GM21825 (cell line): ENCODE measurements at regions not wholly inside any gene's neighbourhood (a gene's known extent, or its start where the extent isn't known, plus 50 kb on each side); places are given as distances from the start of the nearest gene placed in this dataset.

Experiments
- ATAC-seq: cut with Tn5 transposase; IDR thresholded peaks from one replicate; pipeline ENCODE4 v1.9.1; 2021; ENCODE audit warnings: mild to moderate bottlenecking, moderate library complexity; ENCODE audit not compliant: unreplicated experiment

GRCh38 chrX:4358577-4358976 is 645.1 kb upstream of the PRKX start:
- ATAC-seq, result no peak

DNA sequence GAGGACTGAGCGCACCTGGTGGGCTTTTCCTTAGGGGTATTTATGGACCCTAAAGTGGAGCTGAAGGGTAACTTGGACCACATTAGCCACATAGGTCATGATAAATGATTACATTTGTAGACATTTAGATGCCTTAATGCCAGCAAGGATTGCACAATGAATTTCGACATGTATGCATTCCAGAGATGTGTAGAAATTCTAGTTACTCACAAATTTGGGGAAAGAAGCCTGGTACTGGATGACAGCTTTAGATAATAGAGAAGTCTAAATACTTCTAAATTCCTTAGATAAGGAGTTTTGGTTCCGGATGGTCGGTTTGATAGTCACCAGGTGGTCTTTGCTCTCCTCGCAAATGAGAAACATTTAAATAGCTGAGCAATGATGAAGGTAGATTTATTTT is 609.5 kb upstream of the PRKX start:
- ATAC-seq, result no peak

GRCh38 chrX:4320436-4320947 is 607.0 kb upstream of the PRKX start:
- ATAC-seq, result no peak

GRCh38 chrX:4315891-4316290 is 602.4 kb upstream of the PRKX start:
- ATAC-seq, result no peak

GRCh38 chrX:4314586-4314985 is 601.1 kb upstream of the PRKX start:
- ATAC-seq, result no peak

DNA sequence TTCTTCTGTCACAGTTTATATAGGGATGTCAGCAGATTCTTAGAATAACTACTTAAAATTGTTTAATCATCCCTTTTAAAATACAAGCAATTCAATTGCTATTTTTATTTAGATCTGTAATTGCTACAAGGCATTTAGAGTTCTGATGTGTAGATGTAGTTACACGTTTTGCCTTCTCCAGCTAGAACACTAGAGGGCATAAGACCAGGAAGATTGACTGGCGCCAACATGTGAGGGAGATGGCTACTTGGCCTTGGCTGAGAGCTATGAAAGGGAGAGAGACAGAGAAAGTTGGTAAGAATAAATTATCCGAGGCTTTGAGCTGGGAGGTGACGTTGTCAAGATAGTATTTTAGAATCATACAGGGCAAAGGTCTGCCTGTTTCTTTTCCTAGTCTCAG is 563.7 kb upstream of the PRKX start:
- no peak for ATAC-seq

DNA sequence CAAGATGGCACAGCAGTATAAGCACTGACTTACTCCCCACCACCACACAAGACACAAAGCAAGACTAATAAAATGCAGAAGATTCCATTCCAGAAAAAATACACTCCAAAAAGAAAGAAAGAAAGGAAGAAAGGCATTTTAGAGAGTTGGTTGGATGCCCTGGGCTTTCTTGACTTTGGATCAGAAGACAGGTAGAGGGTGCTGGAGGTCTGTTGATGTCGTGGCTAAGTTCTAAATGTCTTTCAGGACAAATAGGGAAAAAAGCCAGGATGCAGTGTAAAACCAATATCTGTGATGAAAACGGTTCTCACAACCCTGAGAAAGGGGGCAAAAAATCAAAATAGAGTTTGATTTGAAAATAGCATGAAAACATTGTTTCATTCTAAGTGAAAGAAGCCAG is 555.2 kb upstream of the PRKX start:
- ATAC-seq, result no peak

- ATAC-seq, result no peak
Measured at GRCh38 chrX:4265036-4265435, 551.6 kb upstream of the PRKX start.

DNA sequence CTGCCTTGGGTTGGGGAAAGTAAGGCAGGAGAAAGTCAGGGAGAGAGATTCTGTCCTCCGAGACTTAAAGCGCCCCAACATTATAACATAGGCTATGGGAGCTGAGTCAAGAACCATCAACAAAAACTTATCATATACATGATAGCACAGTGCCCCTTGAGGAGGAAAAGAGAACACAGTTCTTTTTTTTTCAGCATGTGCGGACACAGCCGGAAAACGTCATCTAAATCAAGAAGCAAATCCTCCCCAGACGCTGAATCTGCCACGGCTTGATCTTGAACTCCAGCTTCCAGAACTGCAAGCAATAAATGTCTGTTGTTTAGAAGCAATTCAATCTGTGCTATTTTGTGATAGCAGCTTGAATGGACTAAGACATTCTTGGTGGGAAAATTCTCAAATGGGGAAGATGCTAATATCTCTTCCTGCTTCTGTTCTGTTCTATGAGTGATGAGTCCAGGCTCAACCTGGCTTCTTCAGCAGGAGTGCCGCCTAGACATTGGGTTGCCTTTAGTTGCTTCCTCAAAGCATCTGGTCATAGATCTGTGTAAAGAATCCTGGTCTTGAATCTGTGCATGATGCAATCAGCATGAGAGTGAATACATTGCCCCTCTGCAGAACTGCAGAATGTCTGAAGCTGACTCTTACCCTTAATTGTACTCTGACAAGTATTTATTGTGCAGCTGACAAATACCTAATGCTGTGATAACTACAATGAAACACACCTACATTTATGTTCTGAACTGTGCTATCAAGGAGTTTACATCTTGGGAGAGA is 549.8 kb upstream of the PRKX start:
- no peak for ATAC-seq

- no peak for ATAC-seq
Measured at GRCh38 chrX:4253092-4253491, 539.6 kb upstream of the PRKX start.

- ATAC-seq, result no peak
Measured at GRCh38 chrX:4249401-4249800, 536.0 kb upstream of the PRKX start.

DNA sequence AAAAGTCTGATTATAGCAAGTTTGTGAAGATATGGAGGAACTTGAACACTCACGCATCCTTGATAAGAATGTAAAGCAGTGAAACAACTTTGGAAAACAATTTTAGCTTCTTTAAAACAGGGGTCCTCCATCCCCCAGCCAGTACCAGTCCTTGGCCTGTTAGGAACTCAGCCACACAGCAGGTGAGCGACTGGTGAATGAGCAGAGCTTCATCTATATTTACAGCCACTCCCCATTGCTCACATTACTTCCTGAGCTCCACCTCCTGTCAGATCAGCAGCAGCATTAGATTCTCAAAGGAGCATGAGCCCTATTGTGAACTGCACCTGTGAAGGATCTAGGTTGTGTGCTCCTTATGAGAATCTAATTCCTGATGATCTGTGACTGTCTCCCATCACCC is 530.3 kb upstream of the PRKX start:
- ATAC-seq, result no peak

DNA sequence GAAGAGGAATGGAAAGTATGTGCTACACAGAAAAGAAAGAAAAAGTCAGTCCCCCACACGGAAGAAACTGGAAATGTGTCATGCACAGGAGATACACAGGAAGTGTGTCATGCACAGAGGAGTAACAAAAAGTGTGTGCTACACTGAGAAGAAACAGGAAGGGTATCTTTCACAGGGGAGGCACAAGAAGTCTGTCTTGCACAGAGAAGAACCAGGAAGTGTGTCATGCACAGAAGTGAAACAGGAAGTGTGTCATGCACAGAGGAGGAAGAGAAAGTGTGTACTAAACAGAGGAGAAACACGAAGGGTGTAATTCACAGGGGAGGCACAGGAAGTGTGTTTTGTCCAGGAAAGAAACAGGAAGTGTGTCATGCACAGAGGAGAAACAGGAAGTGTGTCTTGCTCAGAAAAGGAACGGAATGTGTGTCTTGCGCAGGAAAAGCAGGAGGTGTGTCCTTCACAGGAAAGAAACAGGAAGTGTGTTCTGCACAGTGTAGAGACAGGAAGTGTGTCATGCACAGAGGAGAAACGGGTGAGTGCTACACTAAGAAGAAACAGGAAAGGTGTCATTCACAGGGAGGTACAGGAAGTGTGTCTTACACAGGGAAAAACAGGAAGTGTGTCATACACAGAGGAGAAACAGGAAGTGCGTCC is 527.2 kb upstream of the PRKX start:
- ATAC-seq, result no peak

- no peak for ATAC-seq
Measured at GRCh38 chrX:4239650-4240540, 526.4 kb upstream of the PRKX start.

GRCh38 chrX:4238916-4239315 is 525.5 kb upstream of the PRKX start:
- ATAC-seq, result no peak

DNA sequence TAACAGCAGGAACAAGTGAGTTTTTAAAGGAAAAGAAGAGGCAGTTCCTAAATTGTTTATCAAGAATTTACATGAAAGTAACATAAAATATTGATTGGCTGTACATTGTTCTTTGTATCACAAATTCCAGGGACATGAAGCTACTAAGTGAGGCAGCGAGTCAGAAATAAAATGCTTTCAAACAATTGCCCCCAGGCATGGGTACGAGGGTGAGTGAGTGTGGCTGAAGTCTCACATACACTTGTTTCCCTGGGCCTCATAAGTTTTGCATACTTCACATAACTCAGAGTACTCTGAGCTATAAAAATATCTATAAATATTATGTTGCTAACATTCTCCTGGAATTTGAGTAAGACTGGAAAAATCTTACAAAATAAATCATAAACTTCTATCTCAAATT is 511.6 kb upstream of the PRKX start:
- ATAC-seq, result no peak

DNA sequence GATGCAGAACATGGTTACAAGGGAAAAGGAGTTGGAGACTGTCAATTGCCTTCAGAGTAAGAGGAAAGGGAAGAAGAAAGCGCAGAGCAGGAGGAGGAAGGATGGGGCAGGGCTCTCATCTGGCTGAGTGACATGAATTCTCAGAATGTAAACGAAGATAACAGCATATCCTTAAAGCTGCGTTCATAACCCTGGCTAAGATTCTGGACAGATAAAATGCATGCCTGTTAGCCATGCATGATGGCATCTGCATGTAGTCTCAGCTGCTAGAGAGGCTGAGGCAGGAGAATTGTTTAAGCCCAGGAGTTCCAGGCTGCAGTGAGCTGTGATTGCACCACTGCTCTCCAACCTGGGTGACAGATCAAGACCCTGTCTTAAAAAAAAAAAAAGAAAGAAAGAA is 493.5 kb upstream of the PRKX start:
- no peak for ATAC-seq

DNA sequence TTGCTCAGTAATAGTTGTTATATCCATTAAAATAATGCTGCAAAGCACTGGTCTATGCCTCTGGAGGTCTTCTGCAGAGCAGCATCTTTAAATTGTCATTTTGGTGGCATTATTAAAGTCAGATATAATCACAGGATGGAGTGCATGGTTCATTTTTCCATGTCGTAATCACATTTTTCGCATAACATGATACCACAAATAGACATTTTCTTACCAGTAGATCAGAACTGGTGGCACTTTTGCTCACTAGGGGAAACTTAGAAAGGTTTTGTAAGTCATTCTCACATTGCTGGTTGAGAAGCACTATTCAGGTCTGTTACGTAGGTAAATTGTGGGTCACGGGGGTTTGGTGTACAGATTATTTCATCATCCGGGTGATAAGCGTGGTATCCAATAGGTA is 484.5 kb upstream of the PRKX start:
- ATAC-seq, result no peak

DNA sequence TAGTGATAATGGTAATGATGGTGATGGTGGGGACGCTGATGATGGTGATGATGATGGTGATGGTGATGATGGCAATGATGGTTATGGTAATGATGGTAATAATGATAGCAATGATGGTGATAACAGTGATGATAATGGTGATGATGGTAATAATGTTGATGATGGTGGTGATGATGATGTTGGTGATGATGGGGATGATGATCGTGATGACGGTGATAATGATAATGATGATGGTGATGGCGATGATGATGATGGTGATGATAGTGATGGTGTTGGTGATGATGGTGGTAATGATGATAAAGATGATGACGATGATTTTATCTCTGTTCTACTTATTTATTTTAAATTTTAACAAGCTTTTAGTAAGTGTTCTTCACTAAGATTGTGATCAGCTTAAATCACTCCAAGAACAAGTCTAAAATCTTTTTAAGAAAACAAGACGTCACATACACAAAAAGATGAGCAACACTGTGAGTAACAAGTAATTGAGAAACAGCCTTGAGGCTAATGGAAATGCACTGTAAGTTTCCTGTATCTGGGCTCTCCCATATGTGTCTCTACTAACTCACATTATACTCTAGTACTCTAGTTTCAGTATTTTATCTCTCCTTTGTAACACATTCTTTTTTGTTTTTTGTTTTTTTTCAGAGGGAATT is 480.2 kb upstream of the PRKX start:
- no peak for ATAC-seq

DNA sequence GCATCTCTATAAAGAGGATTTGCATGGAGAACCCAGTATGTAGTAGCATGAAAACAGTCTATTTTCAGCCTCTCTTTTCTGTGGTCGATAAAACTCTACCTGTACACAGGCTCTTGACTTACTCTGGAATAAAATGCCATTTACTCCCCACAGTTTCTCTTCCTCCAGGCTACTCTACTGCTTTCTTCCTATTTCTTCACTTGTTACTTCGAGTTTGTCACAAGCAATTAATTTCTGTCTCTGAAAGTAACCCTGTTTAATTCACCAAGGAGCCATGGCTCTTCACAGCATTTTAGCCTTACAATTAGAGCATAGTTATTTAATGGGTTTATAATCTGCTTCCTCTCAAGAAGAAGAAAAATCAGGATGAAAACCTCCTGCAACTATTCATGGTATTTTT is 472.9 kb upstream of the PRKX start:
- ATAC-seq, result no peak

DNA sequence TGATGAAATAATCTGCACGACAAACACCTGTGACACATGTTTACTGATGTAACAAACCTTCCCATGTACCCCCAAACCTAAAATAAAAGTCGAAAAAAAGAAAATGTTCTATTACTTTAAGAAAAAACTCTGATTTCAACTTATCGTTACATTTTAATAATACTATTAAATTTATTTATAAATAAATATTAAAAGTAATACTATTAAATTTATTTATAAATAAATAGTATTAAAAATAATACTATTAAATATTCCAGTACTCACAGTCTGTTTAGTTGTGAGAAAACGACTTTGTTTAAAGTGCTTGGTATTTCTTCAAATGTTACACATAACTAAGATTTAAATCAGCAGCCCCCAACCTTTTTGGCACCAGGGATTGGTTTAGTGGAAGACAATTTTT is 471.6 kb upstream of the PRKX start:
- no peak for ATAC-seq
